UCSD-AML1 (cell line): ENCODE measurements at regions not wholly inside any gene's neighbourhood (a gene's known extent, or its start where the extent isn't known, plus 50 kb on each side); places are given as distances from the start of the nearest gene placed in this dataset.
A peak's percentile ranks its signal among the peaks of the same experiment; 100 is the strongest.
"Not testable (repeated sequence)": the region's sequence is repeated elsewhere in the genome, so short reads cannot be mapped to it uniquely, and the experiment has no call there.

Experiments
- DNase-seq: peaks from one replicate; lab custom pipeline; 2025; ENCODE audit not compliant: unreplicated experiment; lab: John Stamatoyannopoulos, UW

DNA sequence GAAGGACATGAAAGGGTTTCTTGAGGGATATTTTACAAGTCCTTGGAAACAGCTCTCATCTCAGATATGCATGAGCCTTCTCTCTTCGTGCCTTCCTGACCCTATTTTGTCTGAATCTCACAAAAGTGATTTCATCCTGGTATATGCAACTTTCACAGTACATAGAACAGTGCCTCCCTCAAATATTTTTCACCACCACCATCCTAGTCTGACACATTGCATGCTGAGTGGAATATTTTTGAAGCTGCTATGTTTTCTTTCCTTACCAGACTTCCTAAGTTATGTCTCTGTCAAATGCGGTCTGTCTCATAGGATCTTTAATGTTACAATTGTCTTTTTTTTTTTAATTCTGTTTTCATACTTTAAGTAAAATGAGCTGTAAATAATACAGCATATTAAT is 673.3 kb upstream of the LRRN3 start:
- DNase-seq = no peak

DNA sequence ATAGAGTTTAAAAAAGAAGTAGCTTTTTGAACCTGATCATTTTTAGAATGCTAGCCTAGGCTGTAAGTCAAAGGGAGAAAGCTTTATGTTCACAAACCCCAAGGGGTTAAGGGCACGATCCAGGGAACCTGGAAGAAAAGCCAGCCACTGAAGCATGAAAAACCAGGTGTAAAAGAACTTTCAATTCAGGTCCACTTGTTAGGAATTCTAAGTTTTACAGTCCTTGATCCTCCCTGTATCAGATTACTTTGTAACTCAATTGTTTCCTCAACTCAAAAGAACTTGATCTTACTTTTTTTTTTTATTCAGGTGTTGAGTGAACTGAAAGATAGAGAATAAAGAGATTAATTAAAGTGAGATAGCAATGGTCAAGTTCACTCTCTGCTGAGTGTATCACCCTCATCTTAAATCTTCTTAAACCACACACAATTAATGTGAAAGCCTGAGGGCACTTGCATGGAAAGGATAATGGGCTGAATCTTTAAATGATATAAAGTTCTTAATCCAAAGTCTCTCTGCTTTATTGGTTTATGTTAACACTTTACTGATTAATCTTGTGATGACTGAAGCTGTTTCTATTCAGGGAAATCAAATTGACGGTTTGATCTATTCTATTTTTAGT is 672.2 kb upstream of the LRRN3 start:
- DNase-seq = no peak

DNA sequence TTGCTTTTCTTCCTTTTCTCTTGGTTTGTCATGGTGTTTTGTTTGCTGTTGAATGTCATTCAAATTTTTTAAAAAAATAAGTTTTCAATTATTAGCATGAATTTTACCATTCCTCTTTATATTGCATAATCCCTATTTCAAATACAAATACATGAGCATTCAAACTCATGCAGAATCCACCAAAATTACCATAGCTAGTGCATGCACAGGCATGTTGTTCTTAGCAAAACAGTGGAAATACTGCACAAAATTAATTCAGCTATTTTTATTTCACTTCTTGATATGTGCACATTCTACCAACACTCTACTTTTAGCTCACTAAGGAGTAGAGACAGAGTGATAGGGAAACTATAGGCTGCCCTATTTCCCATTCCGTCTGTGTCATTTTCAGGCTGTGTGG is 670.1 kb upstream of the LRRN3 start:
- DNase-seq = no peak

DNA sequence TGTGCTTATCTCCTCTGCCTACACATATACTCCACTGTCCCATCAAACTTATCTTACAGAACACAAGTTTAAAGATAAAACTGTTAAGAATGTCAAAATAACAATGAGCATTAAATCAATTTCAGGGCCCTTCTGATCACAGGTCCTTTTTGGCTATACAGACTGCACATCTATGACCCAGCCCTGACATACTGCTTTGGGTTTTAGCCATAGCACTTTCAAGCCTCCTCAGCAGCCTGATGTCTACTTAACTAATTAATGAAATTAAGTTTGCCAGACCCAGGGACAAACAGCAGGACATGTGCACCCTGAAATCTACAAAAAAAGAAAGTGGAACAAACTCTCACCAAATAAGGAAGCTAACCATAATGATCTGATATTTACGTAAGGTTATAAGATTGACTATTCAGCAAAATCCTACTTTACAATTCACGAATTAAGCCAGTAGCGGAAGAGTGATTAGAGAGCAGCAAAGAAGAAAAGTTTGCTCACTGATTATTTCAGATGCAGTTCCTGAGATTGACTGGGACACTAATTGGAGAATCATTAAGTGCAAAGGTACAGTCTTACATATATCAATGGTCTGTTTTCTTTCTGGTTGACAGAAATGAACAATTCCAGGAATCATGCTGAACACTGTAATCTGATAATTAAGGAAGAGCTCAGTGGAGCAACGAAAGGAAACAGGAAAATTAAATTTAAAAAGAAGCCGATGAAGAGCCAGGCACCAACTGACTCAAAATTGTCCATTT is 669.3 kb upstream of the LRRN3 start:
- no peak for DNase-seq

DNA sequence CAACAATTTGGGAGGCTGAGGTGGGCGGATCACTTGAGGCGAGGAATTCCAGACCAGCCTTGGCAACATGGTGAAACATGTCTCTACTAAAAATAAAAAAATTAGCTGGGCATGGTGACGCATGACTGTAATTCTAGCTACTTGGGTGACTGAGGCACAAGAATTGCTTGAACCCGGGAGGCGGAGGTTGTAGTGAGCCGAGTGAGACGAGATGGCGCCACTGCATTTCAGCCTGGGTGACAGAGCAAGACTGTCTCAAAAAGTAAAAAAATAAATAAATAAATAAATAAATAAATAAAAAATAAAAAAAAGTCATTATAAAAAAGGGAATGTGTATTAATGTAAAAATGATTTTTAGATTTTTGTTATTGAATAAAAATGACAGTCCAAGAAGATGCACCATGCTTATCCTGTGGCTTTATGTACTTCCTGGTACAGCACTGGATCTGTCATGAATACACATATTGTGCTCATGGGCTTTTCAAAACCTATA is 658.8 kb upstream of the LRRN3 start:
- DNase-seq = no peak

DNA sequence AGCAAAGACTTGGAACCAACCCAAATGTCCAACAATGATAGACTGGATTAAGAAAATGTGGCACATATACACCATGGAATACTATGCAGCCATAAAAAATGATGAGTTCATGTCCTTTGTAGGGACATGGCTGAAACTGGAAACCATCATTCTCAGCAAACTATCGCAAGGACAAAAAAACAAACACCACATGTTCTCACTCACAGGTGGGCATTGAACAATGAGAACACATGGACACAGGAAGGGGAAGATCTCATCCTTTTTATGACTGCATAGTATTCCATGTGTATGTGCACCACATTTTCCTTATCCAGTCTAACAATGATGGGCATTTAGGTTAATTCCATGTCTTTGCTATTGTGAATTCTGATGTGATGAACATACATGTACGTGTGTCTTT is 652.0 kb upstream of the LRRN3 start:
- not testable (repeated sequence) for DNase-seq

DNA sequence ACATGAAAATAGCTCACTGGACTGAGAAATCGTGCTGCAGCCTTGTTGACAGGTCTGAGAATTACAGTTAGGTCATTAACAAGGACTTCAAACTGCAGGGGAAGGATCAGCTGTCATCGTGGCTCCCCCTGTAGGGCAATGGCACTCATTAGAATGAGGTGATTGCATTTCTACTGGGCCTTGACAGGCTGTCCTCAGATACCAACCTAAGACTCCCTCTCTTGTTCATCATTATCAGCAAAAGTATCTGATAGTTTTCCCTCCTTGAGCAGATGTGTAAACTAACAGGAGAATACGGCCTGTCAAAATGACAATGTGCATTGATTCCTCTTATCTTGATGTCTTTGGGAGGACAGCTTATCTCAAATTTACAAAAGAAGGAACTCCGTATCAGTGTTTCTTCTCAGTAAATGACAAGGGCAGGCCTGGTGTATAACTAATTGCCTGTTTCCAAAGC is 648.5 kb upstream of the LRRN3 start:
- DNase-seq = peak; percentile 3

DNA sequence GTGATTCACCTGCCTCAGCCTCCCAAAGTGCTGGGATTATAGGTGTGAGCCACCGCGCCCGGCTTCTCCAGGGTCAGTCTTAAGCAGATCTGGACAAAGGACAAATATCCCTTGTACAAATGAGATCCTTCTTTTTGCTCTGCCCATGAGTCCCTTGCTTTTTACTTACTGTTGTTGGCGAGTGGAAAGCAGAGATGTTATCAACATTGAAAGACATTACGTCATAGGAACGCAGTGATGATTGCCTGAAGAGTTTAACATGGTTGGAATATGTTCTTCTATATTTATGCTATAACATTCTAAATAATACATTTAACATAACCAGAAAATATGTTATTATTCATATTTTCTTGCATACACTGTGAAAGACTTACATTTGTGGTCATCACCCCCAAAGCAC is 644.3 kb upstream of the LRRN3 start:
- DNase-seq = no peak

DNA sequence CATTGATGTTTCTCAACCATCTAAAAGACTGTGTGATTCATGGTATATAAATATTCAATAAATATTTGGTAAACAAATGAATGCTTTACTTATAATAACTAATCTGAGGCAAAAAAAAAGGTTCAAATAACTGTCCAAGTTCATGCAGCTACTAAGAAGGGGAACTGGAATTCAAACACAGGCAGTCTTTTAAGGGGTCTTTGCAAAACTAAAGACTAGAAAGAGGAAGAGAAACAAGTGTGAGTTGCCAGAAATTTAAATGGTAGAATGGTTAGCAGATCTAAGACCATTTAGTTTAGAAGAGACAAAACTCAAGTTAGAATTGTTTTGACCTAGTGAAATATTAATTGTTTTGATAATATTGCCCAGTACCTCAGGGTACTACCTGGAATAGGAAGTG is 642.0 kb upstream of the LRRN3 start:
- no peak for DNase-seq

DNA sequence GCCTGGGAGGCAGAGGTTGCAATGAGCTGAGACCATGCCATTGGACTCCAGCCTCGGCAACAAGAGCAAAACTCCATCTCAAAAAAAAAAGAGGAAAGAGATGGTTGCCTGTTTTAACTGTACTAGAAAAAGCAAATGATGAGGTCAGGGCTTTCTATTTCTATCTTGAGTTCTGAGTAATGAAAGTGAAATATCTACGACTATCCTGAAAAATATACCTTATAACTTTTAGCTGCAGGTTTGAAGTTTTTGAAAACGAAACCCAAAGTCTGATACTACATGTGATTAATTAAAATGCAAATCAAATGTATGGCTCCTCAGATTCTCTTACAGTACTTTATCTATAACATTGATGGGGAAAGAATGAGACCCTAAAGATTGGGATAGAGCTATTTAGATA is 636.2 kb upstream of the LRRN3 start:
- no peak for DNase-seq

DNA sequence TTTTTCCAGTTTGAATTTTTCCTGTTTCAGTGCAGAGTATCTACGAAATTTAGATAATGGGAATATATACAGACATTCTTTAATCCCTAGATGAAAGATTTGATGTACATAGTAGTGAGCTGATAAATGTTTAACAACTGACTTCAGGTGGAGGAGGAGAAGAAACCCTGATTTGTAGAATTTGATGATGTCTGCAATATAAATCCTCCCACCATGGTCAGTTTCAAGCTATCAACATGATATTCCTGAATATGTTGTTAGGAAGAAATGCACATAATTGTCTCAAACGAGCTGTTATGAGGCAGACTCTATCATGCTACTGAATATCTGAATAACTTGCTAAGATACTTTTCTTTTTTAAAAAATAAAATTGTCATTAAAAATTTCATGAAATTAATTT is 629.3 kb upstream of the LRRN3 start:
- no peak for DNase-seq

DNA sequence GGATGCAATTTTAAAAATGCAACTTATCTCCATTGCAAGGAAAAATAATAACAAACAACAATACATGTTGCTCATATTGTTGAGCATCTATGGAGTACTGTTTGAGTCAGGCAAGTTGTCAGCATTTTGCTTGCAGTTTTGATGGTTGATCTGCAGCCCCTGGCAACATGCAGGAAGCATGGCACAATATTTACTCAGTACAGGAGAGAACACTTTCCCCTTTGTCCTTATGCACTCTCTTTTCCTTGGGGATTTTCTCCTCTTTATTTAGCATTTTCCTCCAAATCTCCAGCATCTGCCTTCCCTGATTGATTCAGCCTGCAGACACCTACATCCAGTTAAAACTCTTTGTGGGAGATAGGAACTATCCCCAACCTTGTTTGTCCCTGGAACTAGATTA is 620.5 kb upstream of the LRRN3 start:
- no peak for DNase-seq

DNA sequence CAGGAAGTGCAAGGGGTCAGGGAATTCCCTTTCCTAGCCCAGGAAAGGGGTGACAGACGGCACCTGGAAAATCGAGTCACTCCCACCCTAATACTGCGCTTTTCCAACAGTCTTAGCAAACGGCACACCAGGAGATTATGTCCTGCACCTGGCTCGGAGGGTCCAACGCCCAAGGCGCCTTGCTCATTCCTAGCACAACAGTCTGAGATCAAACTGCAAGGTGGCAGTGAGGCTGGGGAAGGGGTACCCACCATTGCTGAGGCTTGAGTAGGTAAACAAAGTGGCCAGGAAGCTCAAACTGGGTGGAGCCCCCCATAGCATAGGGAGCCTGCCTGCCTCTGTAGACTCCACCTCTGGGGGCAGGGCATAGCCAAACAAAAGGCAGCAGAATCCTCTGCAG is 618.5 kb upstream of the LRRN3 start:
- not testable (repeated sequence) for DNase-seq

DNA sequence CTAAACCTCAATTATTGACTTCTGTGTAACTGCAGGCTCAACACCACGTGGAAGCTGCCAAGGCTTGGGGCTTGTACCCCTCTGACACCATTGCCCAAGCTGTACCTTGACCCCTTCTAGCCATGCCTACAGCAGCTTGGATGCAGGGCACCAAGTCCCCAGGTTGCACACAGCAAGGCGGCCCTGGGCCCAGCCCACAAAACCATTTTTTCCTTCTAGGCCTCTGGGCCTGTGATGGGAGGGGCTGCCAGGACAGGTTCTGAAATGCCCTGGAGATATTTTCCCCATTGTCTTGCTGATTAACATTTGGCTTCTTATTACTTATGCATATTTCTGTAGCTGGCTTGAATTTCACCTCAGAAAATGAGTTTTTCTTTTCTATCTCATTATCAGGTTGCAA is 610.0 kb upstream of the LRRN3 start:
- no peak for DNase-seq

DNA sequence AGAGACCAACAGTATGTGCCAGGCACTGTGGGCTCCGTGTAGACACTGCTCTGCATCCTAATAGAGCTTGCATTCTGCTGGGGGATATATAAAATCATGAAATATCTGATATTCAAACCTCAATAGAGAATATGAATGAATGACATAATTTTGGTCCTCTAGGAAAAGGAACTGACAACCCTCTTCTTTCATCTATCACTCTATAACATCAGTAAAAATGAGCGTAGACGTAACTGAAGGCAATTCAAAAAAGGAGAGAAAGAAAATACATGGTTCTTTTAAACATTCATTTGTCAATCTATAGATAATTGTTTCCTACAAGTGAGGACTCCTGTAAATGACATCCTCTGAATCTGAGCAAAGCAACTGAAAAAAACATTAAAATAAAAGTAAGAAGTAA is 607.4 kb upstream of the LRRN3 start:
- DNase-seq = no peak

DNA sequence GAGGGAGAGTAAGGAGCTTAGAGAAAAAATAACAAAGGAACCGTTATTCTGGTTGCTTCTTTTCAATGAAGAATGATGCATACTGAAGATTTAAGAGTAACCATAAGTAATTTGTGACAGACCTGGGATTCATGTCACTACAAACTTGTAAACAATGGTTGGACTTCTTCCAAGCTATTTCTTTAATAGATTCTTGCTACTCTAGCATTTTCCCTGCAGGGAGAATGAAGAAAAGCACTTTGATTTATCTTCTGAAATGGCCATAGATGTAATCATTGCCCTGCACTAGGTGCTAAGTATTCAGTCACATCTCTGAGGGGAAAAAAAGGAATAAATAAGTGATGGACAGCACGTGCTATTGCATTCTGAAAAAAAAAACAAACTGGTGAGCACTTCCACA is 606.6 kb upstream of the LRRN3 start:
- DNase-seq = no peak

DNA sequence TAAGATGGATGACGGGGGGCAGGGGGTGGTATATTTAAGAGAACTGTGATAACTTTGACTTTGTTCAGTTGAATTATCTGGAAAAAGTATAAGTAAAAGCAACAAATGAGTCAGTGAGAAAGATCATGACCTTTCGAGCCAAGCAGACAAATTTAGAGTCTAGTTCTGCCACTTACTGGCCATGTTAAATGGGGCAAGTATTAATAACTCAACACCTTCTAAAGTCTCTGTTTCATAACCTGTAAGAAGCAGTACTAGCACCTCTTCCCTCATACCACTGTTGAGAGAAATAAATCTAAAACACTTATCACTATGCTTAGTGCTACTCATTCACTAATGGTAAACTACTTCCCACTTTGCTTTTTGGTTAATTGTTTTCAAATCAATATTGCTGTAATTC is 604.4 kb upstream of the LRRN3 start:
- no peak for DNase-seq

DNA sequence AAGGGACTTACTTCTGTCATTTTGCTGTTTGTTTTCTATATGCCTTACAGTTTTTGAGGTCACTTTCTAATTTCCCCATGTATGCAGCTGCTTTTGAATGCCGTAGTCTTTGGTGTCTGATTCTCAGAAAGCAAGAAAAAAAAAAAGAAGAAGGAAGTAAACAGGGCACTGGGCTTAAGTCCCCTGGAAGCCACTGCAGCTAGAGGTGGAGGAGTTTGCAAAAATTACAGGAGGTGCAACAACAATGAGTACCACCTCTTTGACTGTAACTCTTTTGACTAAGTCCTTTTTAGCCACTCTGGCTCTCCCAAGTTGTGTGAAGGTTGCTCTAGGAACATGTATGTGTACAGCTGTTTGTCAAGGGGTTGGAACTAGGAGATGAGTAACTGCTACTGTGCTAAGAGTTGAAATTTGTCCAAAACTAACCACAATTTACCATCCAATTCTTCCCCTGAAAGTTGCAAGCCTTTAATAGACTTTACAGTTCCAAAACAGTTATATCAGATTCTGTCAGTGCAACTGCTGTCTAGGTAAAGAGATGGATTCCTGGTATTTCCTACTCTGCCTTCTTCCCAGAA is 588.0 kb upstream of the LRRN3 start:
- no peak for DNase-seq

DNA sequence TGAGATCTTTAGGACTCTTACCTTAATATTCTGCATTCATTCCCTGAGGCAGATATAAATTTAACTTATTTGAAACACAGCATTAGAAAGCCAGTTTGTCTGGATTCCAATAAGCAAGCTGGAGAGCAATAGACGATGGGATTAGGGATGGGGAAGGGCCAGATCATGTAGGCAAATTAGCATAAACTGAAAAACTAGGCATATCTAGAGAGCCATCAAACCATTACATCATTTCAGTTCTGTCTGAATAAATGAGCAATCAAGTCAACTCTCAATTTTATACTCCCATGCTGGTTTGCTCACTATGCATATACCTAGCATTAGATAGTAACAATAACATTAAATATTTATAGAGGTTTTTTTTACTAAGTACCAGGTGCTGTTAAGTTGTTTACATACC is 583.6 kb upstream of the LRRN3 start:
- no peak for DNase-seq

DNA sequence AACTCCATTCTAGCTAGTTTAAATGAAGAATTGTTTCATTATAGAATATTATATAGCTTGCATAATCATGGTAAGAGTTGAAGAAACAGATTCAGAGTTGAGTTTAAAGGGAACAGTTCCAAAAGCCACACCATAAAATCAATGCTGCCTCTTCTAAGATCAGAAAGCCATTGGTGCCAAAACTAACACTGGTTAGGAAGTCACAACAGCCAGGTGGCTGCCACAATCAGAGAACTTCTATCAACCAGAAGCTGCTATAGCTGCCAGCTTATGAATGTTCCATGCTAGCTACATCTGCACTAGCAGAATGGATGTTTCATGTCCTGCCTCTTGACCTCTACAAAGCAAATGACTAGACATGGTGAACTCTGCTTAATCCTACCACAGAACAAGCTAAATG is 583.1 kb upstream of the LRRN3 start:
- DNase-seq = no peak

DNA sequence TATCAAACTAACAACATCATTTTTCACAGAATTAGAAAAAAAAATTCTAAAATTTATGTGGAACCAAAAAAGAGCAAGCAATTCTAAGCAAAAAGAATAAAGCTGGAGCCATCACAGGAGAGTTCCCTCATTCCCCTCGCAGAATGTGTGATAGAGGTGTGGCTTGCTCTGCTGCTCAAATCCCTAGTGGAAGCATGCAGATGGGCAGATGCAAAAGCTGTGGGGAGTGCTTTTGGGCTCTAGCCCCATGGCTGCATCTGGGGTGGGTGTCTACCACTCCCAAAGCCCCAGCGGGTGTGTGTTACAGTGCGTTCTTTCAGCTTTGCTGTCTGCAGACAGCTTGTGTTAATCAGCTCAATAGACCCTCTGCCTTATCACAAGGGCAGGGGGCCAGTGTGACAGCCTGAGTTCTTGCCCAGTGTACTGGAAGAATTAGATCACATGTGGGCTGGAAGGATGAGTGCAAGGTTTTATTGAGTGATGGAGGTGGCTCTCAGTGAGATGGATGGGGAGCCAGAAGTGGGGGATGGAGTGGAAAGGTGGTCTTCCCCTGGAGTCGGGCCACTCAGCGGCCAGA is 575.9 kb upstream of the LRRN3 start:
- not testable (repeated sequence) for DNase-seq

DNA sequence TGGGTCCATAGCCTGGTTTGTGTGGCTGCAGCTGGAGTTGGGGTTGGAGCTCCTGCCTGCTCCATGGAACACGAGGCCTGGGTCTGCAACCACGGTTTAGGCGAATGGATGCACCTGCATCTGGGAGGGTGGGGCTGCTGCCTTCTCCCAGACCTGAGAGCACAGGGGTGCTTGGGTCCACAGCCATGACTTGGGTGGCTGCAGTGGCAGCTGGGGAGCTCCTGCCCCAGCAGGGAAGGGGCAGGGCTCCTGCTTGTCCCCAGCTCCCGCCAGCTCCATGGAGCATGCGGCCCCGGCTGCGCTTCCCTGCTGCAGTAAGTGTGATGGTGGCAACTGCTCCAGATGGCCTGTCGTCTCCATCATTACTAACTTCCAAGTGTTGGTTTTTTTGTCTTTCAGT is 571.1 kb upstream of the LRRN3 start:
- DNase-seq = no peak
